ENCODE measurements at regions not wholly inside any gene's neighbourhood (a gene's known extent, or its start where the extent isn't known, plus 50 kb on each side); places are given as distances from the start of the nearest gene placed in this dataset.

GRCh38 chr2:160672211-160672610, 178.6 kb upstream of the RBMS1 start:
- no peak for DNase-seq (ENCODE audit: extremely low read depth in 1 of 2, low read depth in 1 of 2)

DNA sequence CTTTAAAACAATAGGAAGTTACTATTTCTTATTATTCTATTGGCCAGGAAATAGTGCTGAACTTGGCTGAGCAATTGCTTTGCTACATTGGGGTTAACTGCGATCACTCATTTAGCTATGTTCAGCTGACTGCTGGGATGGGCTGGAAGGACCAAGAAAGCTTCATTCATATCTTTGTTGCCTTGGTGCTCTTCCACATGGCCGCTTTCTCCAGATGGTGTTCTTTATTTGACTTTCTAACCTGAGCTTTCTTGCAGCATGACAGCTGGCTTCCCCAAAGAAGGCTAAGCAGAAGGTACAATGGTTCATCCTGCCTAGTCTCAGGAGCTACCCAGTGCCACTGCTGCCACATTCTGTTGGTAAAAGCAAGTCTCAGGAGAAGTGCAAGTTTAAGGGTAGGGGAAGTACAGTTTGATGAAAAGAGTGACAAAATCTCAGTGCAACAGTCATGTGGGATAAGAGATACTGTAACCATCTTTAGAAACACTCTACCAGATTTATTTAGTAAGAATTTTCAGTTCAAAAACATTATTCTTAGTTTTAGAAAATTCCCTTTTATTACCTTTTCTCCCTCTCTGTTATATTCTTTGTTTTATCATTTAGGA, 180.6 kb upstream of the RBMS1 start:
- no peak for DNase-seq (ENCODE audit: extremely low read depth in 1 of 2, low read depth in 1 of 2)

GRCh38 chr2:160679686-160680085, 186.1 kb upstream of the RBMS1 start:
- DNase-seq (ENCODE audit: extremely low read depth in 1 of 2, low read depth in 1 of 2) = no peak

- no peak for DNase-seq (ENCODE audit: extremely low read depth in 1 of 2, low read depth in 1 of 2)
Measured at GRCh38 chr2:160680294-160680693, 186.7 kb upstream of the RBMS1 start.

DNA sequence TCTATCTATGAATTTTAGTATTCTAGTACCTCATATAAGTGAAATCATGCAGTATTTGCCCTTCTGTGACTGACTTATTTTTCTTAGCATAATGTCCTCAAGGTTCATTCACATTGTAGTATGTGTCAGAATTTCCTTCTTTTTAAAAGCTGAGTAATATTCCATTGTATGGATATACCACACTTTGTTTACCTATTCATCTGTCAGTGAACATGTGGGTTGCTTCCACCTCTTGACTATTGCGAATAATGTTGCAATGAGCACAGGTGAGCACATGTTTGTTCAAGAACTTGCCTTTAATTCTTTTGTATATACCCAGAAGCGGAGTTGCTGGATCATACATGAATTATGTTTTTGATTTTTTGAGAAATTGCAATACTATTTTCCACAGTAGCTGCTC, 187.4 kb upstream of the RBMS1 start:
- no peak for DNase-seq (ENCODE audit: extremely low read depth in 1 of 2, low read depth in 1 of 2)

DNA sequence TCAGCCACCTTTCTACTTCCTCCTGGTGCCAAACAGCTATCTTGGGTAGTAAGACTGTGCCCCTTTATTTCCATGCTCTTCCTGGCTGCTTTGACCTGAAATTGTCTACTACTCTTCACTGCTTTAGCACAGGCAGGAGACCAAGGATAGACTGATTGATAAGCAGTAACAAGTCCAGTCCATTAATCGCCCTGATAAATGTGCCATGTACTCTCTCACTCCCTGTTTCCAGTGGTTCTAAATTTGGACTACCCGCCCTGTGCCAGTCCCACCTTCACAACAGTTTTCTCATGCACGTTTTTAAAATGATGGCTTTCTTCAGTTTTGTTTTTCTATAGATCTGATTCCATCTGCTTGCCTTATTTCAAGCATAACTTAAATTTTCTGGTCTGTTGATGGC, 189.6 kb upstream of the RBMS1 start:
- DNase-seq (ENCODE audit: extremely low read depth in 1 of 2, low read depth in 1 of 2) = no peak

GRCh38 chr2:160687629-160688028, 194.0 kb upstream of the RBMS1 start:
- no peak for DNase-seq (ENCODE audit: extremely low read depth in 1 of 2, low read depth in 1 of 2)

GRCh38 chr2:160689441-160689840, 195.8 kb upstream of the RBMS1 start:
- DNase-seq (ENCODE audit: extremely low read depth in 1 of 2, low read depth in 1 of 2) = no peak

DNA sequence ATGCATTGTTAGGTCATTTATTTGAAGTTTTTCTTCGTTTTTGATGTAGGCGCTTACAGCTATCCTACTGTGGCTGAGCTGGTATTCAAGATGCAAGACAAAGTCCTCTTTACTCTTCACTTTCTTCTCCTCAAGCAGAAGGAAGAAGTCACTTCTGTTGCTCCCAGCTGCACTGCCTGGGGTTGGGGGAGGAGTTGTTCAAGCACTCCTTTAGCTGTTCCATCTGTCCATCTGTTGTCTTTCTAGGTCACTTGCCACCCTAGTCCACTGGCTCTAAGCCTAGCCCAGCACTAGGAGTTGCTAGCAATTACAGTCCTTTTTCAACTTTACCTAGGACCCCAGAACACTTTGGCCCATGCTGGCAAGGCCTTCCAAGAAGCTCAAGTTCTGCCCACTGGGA, 200.6 kb upstream of the RBMS1 start:
- DNase-seq (ENCODE audit: extremely low read depth in 1 of 2, low read depth in 1 of 2) = no peak

- peak in 1 of 2 donors; percentile 1 for DNase-seq (ENCODE audit: extremely low read depth in 1 of 2, low read depth in 1 of 2)
Measured at GRCh38 chr2:160694631-160695030, 201.0 kb upstream of the RBMS1 start.

DNA sequence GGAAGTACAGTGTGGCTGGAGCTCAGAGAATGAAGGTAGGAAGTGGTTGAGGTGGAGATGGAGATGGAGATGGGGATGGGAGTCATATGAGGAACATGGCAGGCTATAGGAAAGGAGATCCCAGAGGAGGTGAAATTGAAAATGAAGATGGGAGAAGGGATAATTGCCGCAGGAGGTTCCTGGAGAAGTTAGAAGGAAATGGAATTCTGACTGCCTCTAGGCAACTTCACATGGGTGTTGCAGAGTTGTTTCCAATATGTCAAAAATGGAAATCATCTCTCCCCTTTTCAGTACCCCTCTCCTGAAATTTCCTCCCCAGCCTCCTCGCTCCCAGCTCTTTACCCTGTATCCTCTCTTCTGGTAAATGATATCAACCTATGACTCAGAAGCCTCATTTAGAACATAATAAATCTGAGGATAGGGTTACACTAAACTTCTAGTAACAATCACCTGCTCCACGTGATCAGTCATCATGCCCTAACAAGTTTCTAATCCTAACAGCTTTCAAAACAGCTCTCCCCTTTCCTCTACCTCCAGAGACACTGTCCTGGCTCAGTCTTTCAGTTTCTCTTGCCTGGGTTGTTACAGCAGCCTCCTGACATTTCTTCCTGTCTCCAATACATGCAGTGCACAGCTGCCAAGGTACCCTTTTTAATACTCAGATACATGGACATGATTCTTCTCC, 201.9 kb upstream of the RBMS1 start:
- no peak for DNase-seq (ENCODE audit: extremely low read depth in 1 of 2, low read depth in 1 of 2)

DNA sequence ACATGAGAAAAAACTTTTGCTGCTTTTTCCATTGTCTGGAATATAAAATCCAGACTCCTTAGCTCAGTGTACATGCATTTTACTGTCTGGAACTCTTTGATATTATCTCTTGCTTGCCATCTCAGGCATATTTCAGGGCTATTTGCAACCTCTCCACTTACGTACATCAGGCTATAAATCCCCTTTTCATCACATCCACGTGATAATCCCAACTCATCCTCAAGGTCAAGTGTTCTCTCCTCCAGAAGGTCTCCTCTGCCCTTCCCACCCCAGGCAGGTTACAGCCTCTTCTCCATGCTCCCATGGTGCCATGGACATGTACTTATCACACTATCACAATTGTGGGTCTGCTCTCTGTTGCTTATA, 202.5 kb upstream of the RBMS1 start:
- DNase-seq (ENCODE audit: extremely low read depth in 1 of 2, low read depth in 1 of 2) = no peak

- DNase-seq (ENCODE audit: extremely low read depth in 1 of 2, low read depth in 1 of 2) = no peak
Measured at GRCh38 chr2:160697817-160698216, 204.2 kb upstream of the RBMS1 start.

- no peak for DNase-seq (ENCODE audit: extremely low read depth in 1 of 2, low read depth in 1 of 2)
Measured at GRCh38 chr2:160700021-160700814, 206.6 kb upstream of the RBMS1 start.

DNA sequence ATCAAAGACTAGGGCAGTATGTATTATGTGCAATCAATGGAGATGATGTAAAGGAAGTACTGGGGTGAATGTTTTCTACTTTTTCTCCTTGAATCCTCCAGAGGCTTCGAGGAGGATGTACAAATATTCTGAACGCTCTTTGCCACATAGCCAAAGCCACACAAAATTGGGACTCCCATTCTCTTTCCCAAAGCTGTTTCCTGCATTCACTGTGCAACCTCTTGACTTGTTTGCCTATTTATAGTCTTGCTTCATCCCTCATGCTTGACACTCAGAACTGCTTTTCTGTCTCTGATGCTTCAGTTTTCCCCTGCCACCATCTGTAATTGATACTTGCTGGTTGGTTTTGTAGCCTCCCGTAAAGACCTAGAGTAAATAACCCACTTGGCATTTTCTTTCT, 208.2 kb upstream of the RBMS1 start:
- no peak for DNase-seq (ENCODE audit: extremely low read depth in 1 of 2, low read depth in 1 of 2)

DNA sequence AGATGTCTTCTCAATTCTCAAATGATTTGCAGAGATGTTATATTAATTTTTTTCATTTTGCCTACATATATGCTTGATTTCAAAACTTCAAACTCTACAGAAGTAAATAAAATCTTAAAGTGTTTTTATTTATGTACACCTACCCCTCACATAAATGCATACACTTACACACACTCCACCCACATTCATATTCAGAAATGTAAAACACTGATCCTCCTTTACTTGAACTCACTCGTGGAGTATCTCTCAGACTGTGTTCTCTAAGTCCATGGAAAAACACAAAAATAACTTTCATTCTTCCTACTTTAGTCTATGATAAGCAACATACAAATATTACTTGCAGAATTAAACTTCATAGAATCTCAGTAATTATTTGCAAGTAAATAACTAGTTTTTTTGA, 209.1 kb upstream of the RBMS1 start:
- DNase-seq (ENCODE audit: extremely low read depth in 1 of 2, low read depth in 1 of 2) = no peak

DNA sequence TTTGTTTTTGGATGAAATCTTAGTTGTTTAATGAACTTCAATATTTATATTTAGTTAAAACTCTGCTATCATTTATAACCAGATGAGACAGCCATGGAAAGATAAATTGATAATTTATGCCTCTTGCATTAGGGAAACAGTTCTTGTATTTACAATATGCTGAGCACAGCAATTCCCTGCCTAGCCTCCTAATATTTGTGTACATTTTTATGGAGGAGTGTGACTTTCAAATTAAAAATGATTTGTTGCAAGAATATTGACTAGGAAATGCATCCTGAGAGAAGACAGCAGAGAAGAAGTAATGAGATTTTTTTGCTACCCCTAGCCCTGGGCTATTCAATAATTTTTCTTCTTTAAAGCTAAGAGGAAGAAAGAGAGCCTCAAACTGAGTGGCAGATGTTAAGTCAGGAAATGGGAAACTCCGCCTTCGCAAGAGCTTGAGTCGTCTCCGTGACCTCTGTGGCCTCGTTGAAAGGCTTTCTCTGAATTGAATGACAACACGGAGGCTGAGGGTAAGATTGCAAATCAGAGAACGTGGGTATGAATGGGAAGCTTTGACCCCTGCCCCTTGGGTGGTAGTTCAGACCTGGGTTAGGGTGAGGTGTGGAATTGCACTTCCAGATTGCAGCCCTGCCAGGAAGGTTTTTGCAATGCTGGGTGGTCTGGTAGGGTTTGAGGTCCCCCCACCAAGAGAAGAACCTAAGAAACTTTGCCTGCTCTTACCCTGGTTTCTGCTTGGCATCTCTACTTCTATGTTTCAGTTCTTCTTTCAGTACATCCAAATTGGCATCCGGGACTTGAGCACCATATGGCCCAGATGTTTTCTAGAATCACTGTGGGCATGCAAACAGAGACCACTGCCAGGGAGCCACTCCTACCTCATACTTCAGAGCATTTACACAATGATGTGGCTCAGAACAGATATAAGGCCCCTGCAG, 210.3 kb upstream of the RBMS1 start:
- no peak for DNase-seq (ENCODE audit: extremely low read depth in 1 of 2, low read depth in 1 of 2)

DNA sequence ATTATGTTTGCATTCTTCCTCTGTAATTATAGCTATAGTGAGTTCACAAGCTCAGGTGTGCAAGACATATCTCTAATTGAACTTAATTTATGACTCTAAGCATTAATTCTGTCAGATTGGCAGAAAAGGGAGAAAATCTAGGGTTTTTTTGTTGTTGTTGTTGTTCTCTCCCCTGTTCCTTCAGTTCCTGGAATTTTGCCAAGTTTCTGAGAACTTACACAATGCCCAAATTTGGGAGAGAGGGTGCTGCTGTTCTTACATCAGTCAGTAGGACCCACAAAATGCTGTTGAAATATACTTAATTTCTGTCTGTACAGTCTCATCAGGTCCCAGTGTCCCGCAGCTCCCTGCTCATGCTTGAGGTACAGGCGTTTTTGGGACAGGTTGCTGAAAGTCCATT, 221.8 kb upstream of the RBMS1 start:
- DNase-seq (ENCODE audit: extremely low read depth in 1 of 2, low read depth in 1 of 2) = no peak

- DNase-seq (ENCODE audit: extremely low read depth in 1 of 2, low read depth in 1 of 2) = no peak
Measured at GRCh38 chr2:160719116-160719515, 225.5 kb upstream of the RBMS1 start.

- DNase-seq (ENCODE audit: extremely low read depth in 1 of 2, low read depth in 1 of 2) = no peak
Measured at GRCh38 chr2:160720098-160720497, 226.5 kb upstream of the RBMS1 start.

Measured in stimulated activated CD8-positive, alpha-beta memory T cell treated with anti-CD3 and anti-CD28 coated beads, Interleukin-7, amount 100 ng/mL, for 48 hours (primary cell).